ENCODE measurements at regions not wholly inside any gene's neighbourhood (a gene's known extent, or its start where the extent isn't known, plus 50 kb on each side); places are given as distances from the start of the nearest gene placed in this dataset.

DNA sequence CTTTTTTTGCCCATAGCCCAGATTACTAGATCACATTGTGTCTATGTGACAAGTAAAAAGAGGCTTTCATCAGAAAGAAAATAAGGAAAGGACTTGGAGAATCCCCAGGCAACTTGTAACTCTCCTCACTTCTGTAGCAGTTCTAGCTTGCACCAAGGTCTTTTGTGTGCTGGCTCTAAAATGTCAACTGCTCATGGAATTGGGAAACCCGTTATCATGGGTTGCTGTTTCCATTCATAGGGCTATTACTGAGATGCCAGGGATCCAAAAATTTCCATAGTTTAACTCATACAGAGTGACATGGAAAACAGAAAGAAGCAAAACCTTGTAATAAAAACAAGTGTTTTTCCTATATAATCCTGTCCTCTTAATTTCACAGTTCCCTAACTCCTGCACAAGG is 123.9 kb upstream of the FBXL7 start (continued):
- TF ChIP-seq, protein P1, sequence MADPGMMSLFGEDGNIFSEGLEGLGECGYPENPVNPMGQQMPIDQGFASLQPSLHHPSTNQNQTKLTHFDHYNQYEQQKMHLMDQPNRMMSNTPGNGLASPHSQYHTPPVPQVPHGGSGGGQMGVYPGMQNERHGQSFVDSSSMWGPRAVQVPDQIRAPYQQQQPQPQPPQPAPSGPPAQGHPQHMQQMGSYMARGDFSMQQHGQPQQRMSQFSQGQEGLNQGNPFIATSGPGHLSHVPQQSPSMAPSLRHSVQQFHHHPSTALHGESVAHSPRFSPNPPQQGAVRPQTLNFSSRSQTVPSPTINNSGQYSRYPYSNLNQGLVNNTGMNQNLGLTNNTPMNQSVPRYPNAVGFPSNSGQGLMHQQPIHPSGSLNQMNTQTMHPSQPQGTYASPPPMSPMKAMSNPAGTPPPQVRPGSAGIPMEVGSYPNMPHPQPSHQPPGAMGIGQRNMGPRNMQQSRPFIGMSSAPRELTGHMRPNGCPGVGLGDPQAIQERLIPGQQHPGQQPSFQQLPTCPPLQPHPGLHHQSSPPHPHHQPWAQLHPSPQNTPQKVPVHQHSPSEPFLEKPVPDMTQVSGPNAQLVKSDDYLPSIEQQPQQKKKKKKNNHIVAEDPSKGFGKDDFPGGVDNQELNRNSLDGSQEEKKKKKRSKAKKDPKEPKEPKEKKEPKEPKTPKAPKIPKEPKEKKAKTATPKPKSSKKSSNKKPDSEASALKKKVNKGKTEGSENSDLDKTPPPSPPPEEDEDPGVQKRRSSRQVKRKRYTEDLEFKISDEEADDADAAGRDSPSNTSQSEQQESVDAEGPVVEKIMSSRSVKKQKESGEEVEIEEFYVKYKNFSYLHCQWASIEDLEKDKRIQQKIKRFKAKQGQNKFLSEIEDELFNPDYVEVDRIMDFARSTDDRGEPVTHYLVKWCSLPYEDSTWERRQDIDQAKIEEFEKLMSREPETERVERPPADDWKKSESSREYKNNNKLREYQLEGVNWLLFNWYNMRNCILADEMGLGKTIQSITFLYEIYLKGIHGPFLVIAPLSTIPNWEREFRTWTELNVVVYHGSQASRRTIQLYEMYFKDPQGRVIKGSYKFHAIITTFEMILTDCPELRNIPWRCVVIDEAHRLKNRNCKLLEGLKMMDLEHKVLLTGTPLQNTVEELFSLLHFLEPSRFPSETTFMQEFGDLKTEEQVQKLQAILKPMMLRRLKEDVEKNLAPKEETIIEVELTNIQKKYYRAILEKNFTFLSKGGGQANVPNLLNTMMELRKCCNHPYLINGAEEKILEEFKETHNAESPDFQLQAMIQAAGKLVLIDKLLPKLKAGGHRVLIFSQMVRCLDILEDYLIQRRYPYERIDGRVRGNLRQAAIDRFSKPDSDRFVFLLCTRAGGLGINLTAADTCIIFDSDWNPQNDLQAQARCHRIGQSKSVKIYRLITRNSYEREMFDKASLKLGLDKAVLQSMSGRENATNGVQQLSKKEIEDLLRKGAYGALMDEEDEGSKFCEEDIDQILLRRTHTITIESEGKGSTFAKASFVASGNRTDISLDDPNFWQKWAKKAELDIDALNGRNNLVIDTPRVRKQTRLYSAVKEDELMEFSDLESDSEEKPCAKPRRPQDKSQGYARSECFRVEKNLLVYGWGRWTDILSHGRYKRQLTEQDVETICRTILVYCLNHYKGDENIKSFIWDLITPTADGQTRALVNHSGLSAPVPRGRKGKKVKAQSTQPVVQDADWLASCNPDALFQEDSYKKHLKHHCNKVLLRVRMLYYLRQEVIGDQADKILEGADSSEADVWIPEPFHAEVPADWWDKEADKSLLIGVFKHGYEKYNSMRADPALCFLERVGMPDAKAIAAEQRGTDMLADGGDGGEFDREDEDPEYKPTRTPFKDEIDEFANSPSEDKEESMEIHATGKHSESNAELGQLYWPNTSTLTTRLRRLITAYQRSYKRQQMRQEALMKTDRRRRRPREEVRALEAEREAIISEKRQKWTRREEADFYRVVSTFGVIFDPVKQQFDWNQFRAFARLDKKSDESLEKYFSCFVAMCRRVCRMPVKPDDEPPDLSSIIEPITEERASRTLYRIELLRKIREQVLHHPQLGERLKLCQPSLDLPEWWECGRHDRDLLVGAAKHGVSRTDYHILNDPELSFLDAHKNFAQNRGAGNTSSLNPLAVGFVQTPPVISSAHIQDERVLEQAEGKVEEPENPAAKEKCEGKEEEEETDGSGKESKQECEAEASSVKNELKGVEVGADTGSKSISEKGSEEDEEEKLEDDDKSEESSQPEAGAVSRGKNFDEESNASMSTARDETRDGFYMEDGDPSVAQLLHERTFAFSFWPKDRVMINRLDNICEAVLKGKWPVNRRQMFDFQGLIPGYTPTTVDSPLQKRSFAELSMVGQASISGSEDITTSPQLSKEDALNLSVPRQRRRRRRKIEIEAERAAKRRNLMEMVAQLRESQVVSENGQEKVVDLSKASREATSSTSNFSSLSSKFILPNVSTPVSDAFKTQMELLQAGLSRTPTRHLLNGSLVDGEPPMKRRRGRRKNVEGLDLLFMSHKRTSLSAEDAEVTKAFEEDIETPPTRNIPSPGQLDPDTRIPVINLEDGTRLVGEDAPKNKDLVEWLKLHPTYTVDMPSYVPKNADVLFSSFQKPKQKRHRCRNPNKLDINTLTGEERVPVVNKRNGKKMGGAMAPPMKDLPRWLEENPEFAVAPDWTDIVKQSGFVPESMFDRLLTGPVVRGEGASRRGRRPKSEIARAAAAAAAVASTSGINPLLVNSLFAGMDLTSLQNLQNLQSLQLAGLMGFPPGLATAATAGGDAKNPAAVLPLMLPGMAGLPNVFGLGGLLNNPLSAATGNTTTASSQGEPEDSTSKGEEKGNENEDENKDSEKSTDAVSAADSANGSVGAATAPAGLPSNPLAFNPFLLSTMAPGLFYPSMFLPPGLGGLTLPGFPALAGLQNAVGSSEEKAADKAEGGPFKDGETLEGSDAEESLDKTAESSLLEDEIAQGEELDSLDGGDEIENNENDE (IDR thresholded peaks at IDR 0.05; ENCODE audit: insufficient replicate concordance, low read length): no peak
- no peak for TF ChIP-seq CHD2 (IDR thresholded peaks at IDR 0.05; ENCODE audit: low read length)
- TF ChIP-seq, protein P2, sequence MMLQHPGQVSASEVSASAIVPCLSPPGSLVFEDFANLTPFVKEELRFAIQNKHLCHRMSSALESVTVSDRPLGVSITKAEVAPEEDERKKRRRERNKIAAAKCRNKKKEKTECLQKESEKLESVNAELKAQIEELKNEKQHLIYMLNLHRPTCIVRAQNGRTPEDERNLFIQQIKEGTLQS (IDR thresholded peaks at IDR 0.05; ENCODE audit: insufficient read depth, low read depth, low read length): no peak
- TF ChIP-seq, protein P3, sequence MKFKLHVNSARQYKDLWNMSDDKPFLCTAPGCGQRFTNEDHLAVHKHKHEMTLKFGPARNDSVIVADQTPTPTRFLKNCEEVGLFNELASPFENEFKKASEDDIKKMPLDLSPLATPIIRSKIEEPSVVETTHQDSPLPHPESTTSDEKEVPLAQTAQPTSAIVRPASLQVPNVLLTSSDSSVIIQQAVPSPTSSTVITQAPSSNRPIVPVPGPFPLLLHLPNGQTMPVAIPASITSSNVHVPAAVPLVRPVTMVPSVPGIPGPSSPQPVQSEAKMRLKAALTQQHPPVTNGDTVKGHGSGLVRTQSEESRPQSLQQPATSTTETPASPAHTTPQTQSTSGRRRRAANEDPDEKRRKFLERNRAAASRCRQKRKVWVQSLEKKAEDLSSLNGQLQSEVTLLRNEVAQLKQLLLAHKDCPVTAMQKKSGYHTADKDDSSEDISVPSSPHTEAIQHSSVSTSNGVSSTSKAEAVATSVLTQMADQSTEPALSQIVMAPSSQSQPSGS (IDR thresholded peaks at IDR 0.05; ENCODE audit: low read length): no peak
- no peak for TF ChIP-seq CBX5 (IDR thresholded peaks at IDR 0.05; ENCODE audit: low read depth, low read length)
- no peak for TF ChIP-seq GABPA (IDR thresholded peaks at IDR 0.05; ENCODE audit: borderline replicate concordance, insufficient read depth, low read length)
- TF ChIP-seq, protein P4, sequence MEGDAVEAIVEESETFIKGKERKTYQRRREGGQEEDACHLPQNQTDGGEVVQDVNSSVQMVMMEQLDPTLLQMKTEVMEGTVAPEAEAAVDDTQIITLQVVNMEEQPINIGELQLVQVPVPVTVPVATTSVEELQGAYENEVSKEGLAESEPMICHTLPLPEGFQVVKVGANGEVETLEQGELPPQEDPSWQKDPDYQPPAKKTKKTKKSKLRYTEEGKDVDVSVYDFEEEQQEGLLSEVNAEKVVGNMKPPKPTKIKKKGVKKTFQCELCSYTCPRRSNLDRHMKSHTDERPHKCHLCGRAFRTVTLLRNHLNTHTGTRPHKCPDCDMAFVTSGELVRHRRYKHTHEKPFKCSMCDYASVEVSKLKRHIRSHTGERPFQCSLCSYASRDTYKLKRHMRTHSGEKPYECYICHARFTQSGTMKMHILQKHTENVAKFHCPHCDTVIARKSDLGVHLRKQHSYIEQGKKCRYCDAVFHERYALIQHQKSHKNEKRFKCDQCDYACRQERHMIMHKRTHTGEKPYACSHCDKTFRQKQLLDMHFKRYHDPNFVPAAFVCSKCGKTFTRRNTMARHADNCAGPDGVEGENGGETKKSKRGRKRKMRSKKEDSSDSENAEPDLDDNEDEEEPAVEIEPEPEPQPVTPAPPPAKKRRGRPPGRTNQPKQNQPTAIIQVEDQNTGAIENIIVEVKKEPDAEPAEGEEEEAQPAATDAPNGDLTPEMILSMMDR (IDR thresholded peaks at IDR 0.05; ENCODE audit: control extremely low read depth in 1 of 3, insufficient read depth in 1 of 3, low read depth in 1 of 3, low read length in 3 of 3): no peak

Data from H1 (cell line).